Kidney (tissue), 13 donors: ENCODE measurements at regions not wholly inside any gene's neighbourhood (a gene's known extent, or its start where the extent isn't known, plus 50 kb on each side); places are given as distances from the start of the nearest gene placed in this dataset.

Source experiments
- DNase-seq, 5 donors: peaks; one replicate each; pipeline ENCODE4 v3.0.0-alpha.2; 2013 to 2020
- FAIRE-seq: peaks from 2 replicates; lab custom pipeline; 2012; peaks lifted over from hg19 to GRCh38; lab: Jason Lieb, UNC
- H3K27ac ChIP-seq, 2 donors: one replicate each; pipeline ENCODE4 v1.7.0; 2013; ENCODE audit warnings: low read depth in 2 of 2, low read length in 2 of 2, inconsistent platforms in 1 of 2
- H3K27me3 ChIP-seq: one replicate; pipeline ENCODE4 v1.7.1; 2013; ENCODE audit warnings: low read length, inconsistent platforms; ENCODE audit not compliant: control insufficient read depth, insufficient read depth
- H3K36me3 ChIP-seq, 3 donors: one replicate each; pipeline versions ENCODE4 v1.7.0 to v1.7.1; 2013; ENCODE audit warnings: low read length in 3 of 3, control low read depth in 1 of 3, inconsistent platforms in 1 of 3; ENCODE audit not compliant: insufficient read depth in 3 of 3, control insufficient read depth in 2 of 3
- H3K4me1 ChIP-seq, 3 donors: one replicate each; pipeline versions ENCODE4 v1.7.0 to v1.7.1; 2013; ENCODE audit warnings: low read length in 3 of 3, inconsistent platforms in 1 of 3, low read depth in 1 of 3; ENCODE audit not compliant: control insufficient read depth in 2 of 3, insufficient read depth in 2 of 3
- H3K4me3 ChIP-seq, 3 donors: one replicate each; pipeline versions ENCODE4 v1.7.0 to v1.8.1; 2013; ENCODE audit warnings: low read length in 3 of 3, control low read depth in 1 of 3, inconsistent platforms in 1 of 3
- H3K9ac ChIP-seq, 3 donors: one replicate each; pipeline versions ENCODE4 v1.7.0 to v1.7.1; 2013; ENCODE audit warnings: low read length in 3 of 3, control low read depth in 1 of 3, inconsistent platforms in 1 of 3
- H3K9me3 ChIP-seq, 3 donors: one replicate each; pipeline versions ENCODE4 v1.7.0 to v1.7.1; 2013; ENCODE audit warnings: low read length in 3 of 3, control low read depth in 1 of 3, inconsistent platforms in 1 of 3; ENCODE audit not compliant: control insufficient read depth in 2 of 3, insufficient read depth in 1 of 3
- intact Hi-C: fragments of 100-400 bp; cut with DNase I; formaldehyde crosslinking; loops from one replicate; pipeline ENCODE4 v1.11.1; 2022
- TF ChIP-seq, protein P1 (sequence below): IDR thresholded peaks from 3 replicates; pipeline ENCODE4 v1.5.1; 2012; ENCODE audit warnings: mild to moderate bottlenecking, moderate library complexity, borderline replicate concordance; ENCODE audit not compliant: insufficient read depth; ENCODE audit errors: extremely low read depth
- donor health status: control.
- donor health status: control.
- donor health status: control.
- donor health status: control.
- donor health status: control.
- donor health status: DM: yes; HTN: yes; CAD: no.
- donor health status: Normal renal cell carcinoma (clear cell type).

- Histone ChIP-seq H3K9ac (no peak overlapping the region), H3K27me3 (no peaks in the 10 kb centered on the region), H3K4me3 (no peak overlapping the region), H3K4me1 (peaks cover 0 to 14% (median 5%) of the 10 kb centered on the region in 3 donors), H3K36me3 (no peaks in the 10 kb centered on the region), H3K27ac (no peak overlapping the region), H3K9me3 (no peaks in the 10 kb centered on the region)
- DNase-seq, result no peak
- intact Hi-C loops, result loop anchor here (10.0 kb wide), 1 partner anchor 108 kb away; the partner anchor contains the start of gene PITPNM2
- no peak for FAIRE-seq
- TF ChIP-seq, protein P1, sequence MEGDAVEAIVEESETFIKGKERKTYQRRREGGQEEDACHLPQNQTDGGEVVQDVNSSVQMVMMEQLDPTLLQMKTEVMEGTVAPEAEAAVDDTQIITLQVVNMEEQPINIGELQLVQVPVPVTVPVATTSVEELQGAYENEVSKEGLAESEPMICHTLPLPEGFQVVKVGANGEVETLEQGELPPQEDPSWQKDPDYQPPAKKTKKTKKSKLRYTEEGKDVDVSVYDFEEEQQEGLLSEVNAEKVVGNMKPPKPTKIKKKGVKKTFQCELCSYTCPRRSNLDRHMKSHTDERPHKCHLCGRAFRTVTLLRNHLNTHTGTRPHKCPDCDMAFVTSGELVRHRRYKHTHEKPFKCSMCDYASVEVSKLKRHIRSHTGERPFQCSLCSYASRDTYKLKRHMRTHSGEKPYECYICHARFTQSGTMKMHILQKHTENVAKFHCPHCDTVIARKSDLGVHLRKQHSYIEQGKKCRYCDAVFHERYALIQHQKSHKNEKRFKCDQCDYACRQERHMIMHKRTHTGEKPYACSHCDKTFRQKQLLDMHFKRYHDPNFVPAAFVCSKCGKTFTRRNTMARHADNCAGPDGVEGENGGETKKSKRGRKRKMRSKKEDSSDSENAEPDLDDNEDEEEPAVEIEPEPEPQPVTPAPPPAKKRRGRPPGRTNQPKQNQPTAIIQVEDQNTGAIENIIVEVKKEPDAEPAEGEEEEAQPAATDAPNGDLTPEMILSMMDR, result no peak
These were observed 66.0 kb downstream of the ARL6IP4 start for GRCh38 chr12:123046431-123046830.

- Histone ChIP-seq H3K27ac (no peak overlapping the region), H3K36me3 (no peaks in the 10 kb centered on the region), H3K4me1 (peaks cover 0 to 14% (median 5%) of the 10 kb centered on the region in 3 donors), H3K9ac (no peak overlapping the region), H3K9me3 (no peaks in the 10 kb centered on the region), H3K27me3 (no peaks in the 10 kb centered on the region), H3K4me3 (no peak overlapping the region)
- intact Hi-C loops, result loop anchor here (10.0 kb wide), 1 partner anchor 109 kb away; the partner anchor contains the start of gene PITPNM2
- no peak for FAIRE-seq
- peak in 1 of 5 donors; percentile 33 for DNase-seq
- TF ChIP-seq, protein P1, result no peak
These were observed 65.2 kb downstream of the ARL6IP4 start for GRCh38 chr12:123045678-123046077.

- FAIRE-seq (no peak), DNase-seq (peak in 1 of 5 donors; percentile 5)
- TF ChIP-seq, protein P1, result no peak
- H3K27me3 ChIP-seq, result no peaks in the 10 kb centered on the region
- intact Hi-C loops, result loop anchor here (5.0 to 10.0 kb wide), 2 partner anchors 110 to 193 kb away; partner anchors contain the start of gene PITPNM2
- no peaks in the 10 kb centered on the region for H3K9me3 ChIP-seq
- no peak overlapping the region for H3K4me3 ChIP-seq
- peaks cover 0 to 12% (median 5%) of the 10 kb centered on the region in 3 donors for H3K4me1 ChIP-seq
- no peaks in the 10 kb centered on the region for H3K36me3 ChIP-seq
- no peak overlapping the region for H3K27ac ChIP-seq
- H3K9ac ChIP-seq, result no peak overlapping the region
These were observed 63.9 kb downstream of the ARL6IP4 start for GRCh38 chr12:123044351-123044750.
